Thyroid gland (tissue), 4 donors: ENCODE measurements at regions not wholly inside any gene's neighbourhood (a gene's known extent, or its start where the extent isn't known, plus 50 kb on each side); places are given as distances from the start of the nearest gene placed in this dataset.

Experiments used
- POLR2A ChIP-seq, 2 donors: fragments of 450-650 bp; IDR thresholded peaks; one replicate each; pipeline ENCODE4 v1.6.1; 2017; ENCODE audit warnings: antibody characterized with exemption in 2 of 2, mild to moderate bottlenecking in 2 of 2, moderate library complexity in 1 of 2
- TF ChIP-seq, protein P1 (sequence below), 6 experiments: fragments of 200-600 bp in 3 of 6; fragments of 450-650 bp in 3 of 6; sonication (generic) in 3 of 6; IDR thresholded peaks; one replicate each; pipeline ENCODE4 v1.5.1; 2016 to 2019; ENCODE audit warnings: antibody characterized with exemption in 6 of 6, mild to moderate bottlenecking in 2 of 6, inconsistent platforms in 1 of 6, moderate library complexity in 1 of 6

DNA sequence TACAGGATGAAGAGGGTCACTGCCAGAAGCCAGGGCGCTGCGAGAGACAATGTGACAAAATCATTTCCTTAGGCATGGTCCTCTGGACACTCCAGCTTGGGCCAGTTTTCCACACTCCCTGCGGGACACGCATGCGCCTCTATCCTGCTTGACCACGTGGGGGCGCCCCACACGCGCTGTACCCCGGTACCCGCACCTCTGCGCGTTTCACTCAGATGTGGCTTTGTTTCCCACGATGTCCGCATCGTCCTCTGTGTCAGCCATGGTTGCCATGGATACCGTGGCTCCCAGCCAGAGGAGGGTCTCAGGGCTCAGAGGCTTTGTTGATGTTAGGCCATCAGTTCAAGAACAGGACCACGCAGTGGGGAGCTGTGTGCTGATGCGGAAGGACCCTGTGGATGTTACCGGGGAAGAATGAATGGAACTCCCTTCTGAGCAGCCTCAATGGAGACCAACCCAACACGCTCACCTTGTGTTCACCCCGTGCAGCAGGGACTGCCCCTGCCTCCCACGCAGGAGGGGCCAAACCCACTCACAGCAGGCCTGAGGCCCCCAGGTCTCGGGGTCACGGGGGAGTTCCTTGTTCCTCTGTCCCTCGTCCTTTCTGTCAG lies 65.8 kb upstream of the SLC22A11 start:
- TF ChIP-seq, protein P1, sequence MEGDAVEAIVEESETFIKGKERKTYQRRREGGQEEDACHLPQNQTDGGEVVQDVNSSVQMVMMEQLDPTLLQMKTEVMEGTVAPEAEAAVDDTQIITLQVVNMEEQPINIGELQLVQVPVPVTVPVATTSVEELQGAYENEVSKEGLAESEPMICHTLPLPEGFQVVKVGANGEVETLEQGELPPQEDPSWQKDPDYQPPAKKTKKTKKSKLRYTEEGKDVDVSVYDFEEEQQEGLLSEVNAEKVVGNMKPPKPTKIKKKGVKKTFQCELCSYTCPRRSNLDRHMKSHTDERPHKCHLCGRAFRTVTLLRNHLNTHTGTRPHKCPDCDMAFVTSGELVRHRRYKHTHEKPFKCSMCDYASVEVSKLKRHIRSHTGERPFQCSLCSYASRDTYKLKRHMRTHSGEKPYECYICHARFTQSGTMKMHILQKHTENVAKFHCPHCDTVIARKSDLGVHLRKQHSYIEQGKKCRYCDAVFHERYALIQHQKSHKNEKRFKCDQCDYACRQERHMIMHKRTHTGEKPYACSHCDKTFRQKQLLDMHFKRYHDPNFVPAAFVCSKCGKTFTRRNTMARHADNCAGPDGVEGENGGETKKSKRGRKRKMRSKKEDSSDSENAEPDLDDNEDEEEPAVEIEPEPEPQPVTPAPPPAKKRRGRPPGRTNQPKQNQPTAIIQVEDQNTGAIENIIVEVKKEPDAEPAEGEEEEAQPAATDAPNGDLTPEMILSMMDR (IDR thresholded peaks at IDR 0.05) = peak in 2 of 6 experiments; percentile 24 to 44
- TF ChIP-seq POLR2A (IDR thresholded peaks at IDR 0.05) = no peak
